GM19463 (cell line): ENCODE measurements at regions not wholly inside any gene's neighbourhood (a gene's known extent, or its start where the extent isn't known, plus 50 kb on each side); places are given as distances from the start of the nearest gene placed in this dataset.

Source experiments
- ATAC-seq: cut with Tn5 transposase; IDR thresholded peaks from one replicate; pipeline ENCODE4 v1.9.1; 2021; ENCODE audit warnings: mild to moderate bottlenecking, moderate library complexity; ENCODE audit not compliant: unreplicated experiment

DNA sequence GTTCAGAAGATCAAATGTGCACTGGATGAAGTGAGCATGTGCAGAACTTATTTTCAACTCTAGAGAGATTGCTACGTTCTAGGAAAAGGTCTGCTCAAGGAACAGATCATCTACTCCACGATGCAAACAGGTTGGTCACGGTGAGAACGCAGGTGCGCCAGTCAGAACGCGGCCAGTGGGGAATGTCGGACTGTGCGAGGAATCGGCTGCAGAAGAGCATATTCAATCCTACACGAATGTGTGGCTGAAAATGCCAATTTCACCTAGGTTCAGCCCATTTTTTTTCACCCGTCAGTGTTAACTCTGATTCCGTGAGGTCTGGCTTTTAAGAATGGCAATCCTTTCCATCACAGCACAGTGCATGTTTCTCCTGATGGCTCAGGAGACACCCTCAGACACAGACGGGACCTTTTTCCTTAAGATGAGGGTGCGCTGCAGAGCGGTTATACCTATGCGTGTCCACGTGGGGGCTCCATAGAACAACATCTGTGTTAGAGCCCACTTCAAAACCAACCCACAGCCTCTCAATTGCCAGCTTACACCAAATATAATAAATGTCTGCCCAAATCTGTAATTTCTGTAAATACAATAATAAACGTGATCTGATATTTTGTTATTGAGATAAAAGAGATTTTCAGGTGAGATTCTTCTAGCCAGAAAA, 250.4 kb downstream of the FOXA2 start:
- ATAC-seq = peak; percentile 81

DNA sequence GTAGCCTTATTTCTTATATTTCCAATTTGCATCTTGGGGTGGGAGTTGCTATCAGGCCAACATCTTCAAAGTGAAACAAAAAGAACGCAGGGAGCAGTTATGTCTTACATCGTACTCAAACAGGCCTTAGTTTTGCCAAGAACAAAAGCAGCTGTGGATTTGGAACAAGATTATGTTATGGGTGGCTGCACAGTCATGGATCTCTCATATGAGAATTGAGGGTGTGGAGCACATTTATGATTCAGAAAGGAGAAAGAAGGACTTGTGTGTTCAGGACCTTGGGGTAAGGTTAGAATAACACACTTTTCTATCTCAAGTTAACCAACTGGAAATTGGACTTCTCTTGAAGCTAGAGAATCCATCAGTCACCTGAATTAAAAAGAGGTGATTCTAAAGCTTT, 259.9 kb downstream of the FOXA2 start:
- ATAC-seq = no peak

DNA sequence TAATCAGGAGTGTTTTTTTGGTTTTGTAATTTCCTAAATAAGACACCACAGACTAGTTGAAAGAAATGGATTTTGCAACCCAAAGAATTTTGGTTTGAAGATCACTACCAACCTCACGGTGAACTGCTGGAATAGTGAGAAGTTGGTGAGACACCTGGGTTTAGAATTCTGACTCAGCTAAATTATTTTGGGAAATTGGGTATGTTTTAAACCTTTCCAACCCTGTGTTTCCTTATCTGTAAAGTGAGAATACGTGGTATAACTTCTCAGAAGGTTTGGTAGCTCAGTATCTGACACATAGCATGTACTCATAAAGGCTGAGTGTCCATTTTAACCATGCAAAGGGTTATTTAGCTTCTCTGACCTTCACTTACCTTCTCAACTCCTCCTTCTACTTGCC, 261.9 kb downstream of the FOXA2 start:
- ATAC-seq = no peak

DNA sequence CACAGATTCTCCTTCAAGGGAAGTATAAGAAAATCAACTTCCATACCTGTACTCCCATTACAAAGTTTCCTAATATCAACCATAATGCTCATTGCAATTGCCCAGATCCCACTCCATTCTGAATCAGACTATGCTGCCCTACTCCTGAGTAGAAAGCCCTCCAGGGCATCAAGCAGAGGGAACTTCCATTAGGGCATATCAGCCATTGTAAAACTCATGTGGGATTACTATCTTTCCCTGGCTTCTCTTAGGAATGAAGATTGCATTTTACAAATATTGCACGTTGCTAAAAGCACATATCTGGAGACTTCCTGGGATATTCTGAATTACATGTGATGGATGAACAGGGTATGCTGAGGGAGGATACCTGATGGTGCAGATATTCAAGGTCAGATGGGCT, 263.2 kb downstream of the FOXA2 start:
- no peak for ATAC-seq

DNA sequence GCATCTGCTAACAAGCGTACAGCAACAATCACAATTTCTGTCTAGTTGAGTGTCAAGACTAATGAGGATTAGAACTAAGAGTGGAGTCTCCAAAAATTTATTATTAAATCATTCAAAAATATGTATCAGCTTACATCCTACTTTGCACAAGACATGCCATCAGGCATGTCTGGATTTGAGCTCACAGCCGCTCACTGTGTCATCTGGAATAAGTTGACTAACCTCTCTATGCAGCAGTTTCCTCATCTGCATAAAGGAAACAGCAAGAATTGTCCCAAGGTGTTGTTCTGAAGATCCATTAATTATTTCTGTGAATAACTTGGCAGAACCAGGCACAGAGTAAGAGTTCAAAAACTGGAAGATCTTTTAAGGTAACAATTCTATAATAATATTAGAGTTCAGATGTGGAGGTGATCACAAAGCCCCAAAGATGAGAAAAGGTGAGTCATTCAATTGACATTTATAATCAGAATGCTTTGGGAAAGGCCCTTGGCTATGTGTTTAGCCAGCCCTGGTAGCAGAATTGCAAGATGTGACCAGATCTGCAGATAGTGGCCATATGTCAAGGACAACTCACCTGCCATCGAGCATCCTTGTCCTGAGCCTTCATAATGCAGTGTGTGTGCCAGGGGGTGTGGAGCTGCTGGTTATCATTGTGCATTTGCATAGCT, 264.0 kb downstream of the FOXA2 start:
- no peak for ATAC-seq

DNA sequence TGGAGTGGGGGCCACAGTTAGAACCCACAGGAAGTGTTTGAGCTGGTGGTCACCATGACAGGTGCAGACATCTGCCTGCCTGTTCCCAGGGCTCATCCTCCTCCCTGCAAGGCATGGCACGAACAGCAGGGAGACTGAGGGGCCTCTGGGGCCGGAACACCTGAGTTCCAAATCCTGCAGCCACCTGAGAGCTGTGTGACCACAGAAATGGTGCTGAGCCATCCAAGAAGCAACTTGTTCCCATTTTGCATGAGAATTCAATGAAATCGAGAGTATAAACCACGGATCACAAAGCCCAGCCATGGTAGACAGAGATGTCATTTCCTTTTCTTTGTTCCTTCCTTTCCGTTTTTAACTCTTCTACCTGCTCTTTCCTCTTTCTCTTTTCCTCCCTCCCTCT, 268.6 kb downstream of the FOXA2 start:
- ATAC-seq = no peak

DNA sequence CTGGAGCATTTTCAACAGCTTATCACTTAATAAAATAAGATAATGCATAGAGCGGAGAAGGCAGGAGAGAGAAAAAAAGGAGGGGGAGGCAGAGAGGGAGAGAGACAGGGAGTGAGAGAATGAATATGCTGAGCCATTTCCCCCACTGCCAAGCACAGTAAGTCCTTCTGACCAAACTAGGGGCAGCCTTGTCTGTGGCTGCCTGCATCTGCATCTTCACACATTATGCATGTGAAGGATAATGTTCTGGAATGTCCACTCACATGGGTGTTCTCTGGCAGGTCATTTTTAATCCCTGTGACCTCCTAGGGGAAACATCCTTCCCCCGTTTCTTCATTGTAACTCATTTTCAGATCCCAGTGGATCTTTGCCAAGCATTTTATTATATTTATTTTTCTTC, 269.3 kb downstream of the FOXA2 start:
- ATAC-seq = no peak

DNA sequence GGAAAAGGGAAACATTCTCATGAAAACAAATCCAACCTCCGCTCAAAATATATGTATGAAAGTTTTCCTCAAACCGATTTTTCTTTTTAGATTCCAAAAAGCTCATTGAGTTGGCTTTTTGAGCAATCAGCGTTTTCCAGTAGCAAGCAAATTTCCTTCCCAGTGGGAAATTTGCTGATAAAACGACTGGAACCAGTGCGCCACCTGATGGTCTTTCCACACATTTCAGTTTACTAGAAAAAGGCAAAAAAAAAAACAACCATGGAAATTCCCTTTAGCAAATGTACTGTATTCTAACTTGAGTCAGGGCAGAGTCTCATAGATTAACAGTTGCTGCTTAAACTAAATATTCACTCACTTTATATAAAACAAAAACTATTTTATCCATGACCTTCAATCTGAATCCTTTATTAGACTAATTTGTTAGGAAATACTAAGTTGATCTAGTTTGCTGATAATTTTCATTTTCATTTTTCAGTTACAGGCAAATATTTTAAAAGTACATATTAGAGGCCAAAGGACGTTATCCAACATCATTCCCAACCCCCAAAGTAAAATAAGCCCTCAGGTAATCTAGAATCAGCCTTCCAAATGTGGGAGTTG, 271.5 kb downstream of the FOXA2 start:
- ATAC-seq = no peak

DNA sequence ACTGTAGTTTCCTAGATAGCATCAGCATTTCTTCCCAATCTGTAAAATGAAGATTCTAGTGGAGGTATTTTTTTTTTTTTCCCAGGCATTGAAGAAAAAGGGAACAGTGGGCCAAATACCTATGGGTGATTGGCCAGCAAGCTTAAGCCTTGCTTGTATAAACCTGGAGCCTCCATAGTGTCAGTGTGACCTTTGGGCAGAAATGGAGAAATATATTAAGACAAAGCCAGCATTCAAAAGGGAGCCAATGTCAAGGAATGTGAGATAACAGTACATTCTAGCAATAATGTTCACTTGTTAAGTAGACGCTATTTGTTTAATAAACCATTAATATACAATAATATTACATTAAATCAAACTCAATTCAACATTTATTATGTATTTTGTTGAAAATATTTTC, 275.4 kb downstream of the FOXA2 start:
- no peak for ATAC-seq

DNA sequence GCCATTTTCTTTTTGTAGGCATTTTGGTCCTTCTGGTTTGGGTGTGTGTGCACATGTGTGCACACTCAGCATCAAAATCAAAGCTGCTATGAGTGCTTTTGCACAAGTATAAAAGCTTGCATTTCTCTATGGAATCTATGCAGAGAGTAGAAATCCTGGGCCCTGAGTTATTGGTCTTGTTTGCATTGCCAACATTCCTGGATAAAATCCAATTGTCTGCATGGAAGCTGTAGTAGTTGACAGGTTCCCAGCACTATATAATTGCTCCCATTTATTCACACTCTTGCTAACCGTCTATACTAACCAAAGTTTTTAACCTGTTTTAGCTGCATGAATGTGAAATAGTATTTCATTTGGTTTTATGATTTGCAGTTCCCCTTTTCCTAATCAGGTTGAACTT, 277.0 kb downstream of the FOXA2 start:
- no peak for ATAC-seq

DNA sequence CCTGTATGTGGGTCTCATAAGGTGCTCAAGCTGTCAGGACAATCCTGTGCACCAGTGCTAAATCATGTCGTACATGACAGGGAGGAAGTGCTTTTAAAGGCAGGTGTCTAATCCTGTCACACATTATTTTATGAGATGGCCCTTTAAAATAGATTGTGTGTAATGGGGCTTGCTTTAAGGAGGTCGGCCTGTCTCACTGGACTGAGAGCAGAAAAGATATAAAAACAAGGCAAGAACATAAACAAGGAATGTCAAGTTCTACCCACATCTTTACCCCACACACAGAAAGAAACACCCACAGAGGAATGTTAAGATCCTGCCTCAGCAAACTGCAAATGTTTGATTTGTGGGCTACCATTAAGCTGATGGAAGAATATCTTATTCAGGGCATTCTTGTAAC, 279.0 kb downstream of the FOXA2 start:
- ATAC-seq = no peak

DNA sequence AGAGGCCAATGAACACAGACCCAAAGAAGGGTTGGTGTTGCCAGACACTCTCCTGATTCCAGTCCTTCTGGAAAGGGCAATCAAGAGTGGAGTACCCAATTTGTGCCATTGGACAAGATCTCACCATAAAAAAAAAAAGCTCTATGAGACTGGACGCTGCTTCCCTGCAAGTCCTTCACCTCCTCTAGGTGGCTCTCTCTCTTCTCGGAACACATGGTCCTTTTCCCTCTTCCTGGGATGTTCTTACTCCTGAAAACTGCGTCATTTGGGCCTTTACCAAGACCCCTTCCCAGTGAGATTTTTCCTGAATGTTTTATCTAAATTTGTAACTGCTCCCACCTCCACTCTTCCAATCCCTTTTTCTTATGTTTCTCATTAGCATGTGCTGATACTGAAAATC, 280.8 kb downstream of the FOXA2 start:
- no peak for ATAC-seq

DNA sequence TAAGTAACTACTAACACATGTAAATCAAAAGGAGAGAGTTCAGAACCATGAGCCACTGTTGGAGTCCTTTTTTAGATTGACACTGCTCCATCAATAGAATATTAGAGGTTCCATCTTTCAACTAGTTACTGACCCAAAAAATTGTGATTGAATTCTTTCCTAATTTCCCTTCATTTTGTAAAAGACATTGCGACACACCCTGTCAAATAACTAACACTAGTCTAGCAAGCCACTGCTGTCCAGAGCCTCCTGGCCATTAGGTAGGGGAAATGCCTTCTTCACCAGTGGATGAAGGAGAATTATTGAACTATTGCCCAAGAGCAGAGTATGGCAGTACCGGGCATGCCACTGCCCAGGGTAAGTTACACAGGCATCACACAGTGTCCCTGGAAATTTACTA, 282.3 kb downstream of the FOXA2 start:
- no peak for ATAC-seq

DNA sequence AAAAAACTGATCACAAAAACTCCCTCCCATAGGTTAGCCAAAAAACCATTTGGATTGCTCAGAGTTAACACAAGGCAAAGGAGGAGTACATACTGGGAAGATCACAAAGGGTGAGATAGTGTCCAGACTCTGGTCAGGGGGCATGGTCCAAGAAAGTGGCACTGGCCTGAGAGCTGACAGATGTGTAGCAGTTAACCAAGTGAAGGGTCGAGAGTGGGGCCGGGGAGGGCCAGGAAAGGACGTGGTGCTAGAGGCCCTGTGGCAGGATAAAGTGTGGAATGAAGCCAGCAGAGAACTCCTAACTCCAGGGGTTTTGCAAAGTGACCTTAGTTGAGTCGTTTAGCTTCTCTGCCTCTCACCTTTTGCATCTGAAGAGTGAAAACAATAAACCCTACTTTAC, 290.5 kb downstream of the FOXA2 start:
- ATAC-seq = no peak

DNA sequence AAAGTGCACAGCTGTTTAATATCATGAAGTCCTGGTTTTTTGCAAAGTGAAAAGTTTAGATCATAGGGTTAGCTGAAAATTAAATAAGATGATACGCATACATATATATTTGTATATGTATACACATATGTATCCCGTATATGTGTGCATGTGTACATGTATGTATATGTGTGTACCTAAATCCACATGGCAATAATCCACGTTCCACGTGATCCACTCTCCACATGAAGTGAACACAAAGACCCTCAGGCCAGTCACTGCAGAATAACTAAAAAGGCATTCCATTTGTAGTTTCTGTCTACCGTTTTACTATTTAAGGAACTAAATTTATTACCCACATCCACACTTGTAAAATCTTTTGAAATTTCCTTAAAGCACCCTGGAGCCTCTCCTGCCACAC, 294.9 kb downstream of the FOXA2 start:
- ATAC-seq = no peak

DNA sequence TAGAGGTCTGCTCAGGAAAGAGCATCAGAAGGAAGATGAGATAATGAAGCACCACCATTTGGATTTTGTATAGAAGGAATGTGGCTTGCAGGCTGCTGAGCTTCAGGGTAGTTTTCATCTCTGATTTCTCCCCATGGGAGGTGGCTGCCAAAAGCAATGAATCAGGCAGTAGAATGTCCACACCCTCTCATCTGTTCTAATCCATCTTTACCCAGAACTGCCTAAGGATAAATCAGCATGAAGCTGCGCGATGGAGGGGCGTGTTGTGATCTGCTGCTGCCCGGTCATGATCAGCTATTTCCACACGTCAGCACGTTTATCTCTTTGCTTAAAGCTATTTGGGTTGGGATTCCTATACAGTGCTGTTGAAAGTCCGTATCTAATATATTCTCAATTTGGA, 295.4 kb downstream of the FOXA2 start:
- ATAC-seq = no peak

DNA sequence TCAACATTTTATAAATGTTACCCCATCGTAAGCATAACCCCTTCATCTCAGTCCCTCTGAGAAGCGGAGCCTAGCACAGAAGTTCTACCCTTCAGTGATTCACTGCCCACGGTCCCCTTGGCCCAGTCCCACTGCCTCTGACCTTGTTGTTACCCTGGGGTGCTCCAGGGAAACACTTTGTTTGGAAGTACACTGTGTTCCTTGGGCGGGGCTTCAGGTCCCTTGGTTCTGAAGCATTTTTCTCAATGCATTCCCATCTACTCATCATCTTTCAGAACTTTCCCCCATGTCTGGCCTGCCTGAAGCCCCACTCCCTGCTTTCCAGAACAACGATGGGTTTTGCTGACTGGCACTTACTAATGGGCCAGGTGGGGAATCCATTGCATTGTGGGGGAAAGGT, 296.2 kb downstream of the FOXA2 start:
- no peak for ATAC-seq

DNA sequence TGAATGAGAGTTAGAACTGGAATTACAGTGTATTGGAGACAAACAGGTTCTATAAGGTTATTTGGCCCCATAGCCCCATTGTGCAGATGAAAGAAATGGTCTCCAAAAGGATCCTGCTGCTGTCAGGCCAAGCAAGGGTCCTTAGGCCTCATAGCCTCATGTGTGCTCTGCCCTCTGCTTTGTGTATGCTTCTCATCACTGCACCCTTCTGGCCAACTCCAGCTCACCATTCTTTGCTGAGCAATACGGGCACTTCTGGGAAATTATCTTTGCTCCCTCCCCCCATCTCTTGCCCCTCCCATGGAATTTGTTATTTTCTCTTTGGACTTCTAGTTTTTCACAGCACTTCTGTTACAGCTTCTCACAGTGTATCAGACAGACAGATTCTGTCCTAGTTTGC, 298.8 kb downstream of the FOXA2 start:
- no peak for ATAC-seq

DNA sequence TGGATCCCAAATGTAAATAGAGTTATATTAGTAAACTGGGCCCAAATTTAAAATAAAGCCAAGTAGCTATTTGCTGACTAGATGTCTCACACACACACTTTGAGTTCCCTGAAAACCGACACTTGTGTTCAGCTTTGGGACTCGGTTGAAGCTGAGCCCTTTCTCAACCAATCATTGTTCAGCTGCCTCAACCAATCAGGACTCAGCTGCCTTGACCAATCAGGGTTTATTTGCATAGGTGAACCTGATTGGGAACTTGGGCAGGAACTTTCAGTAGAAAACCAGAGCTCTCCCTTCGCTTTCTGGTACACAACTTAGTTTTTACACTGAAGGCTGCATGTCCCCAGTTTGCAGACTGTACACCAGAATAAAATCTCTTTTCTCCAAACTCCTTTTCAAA, 301.7 kb downstream of the FOXA2 start:
- ATAC-seq = no peak

DNA sequence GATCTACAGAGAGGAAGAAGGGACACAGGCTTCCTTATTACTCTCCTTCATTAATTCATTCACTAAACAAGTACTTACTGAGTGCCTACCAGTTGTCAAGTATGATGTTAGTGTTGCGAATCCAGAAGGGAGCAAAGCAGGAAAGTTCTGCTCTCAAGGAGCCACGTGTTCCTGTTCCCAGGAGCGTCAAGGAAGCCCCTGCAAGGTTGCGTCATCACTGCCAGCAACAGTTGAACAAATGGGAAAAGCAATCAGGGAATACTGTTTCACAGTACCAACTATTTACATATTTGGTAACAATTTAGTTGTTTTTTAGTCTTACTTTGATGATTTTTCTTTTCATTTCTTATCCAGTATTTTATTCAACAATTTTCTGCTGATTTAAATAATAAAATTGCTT, 310.0 kb downstream of the FOXA2 start:
- ATAC-seq = no peak

DNA sequence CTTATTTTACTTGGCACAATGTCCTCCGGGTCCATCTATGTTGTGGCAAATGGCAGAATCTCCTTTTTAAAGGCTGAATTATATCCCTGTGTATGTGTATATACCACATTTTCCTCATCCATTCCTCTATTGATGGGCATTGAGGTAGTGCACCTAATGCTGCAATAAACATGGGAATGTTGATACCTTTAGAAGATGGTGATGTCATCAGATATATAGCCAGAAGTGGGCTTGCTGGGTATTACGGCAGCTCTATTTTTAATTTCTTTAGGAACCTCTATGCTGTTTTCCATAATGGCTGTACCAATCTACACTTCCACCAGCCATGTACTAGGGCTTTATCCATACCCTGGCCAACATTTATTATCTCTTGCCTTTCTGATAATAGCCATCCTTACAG, 315.7 kb downstream of the FOXA2 start:
- no peak for ATAC-seq

DNA sequence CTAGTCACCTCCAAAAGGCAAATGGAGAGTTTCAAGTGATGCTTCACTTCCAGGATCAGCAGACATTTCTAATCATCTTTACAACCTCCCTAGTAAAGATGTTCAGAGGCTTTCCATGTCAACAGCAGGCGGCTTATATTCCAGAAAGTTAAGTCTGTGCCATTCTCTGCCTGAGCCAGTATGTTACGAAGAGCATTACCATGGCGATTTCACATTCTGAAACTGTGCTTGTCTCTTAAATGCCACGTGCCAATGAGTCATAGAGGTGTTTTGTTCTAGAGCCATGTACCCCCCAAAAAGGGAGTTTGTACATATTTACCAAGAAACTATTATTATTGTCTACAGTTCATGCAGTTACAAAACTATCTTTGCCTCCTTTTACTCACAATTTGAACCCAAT, 319.5 kb downstream of the FOXA2 start:
- no peak for ATAC-seq

DNA sequence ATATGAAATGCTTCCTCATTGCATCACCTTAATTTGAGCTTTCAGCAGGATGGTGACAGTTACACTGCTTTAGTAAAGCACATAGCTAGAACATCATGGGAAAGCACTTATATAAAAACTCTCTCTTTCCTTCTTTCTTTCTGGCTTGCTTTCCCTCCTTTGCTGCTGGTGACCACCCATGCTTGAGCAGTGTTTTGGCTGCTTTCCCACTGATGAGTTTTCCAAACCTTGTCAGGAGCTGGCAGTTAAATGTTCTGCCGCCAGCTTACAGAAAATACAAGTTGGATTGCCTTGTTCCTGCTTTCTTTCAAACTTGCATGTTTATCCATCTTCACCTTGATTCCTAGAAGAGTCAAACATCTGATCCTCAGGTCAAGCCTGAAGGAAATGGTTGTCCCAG, 323.9 kb downstream of the FOXA2 start:
- no peak for ATAC-seq
